HG03469 (cell line): ENCODE measurements at regions not wholly inside any gene's neighbourhood (a gene's known extent, or its start where the extent isn't known, plus 50 kb on each side); places are given as distances from the start of the nearest gene placed in this dataset.
"Not testable (repeated sequence)": the region's sequence is repeated elsewhere in the genome, so short reads cannot be mapped to it uniquely, and the experiment has no call there.

ENCODE experiments used
- ATAC-seq: cut with Tn5 transposase; IDR thresholded peaks from one replicate; pipeline ENCODE4 v1.9.1; 2021; ENCODE audit warnings: mild to moderate bottlenecking, moderate library complexity, moderate number of reproducible peaks; ENCODE audit not compliant: unreplicated experiment

- ATAC-seq = no peak
Observed at GRCh38 chr2:122808286-122808969, 1053.0 kb downstream of the TSN start.

DNA sequence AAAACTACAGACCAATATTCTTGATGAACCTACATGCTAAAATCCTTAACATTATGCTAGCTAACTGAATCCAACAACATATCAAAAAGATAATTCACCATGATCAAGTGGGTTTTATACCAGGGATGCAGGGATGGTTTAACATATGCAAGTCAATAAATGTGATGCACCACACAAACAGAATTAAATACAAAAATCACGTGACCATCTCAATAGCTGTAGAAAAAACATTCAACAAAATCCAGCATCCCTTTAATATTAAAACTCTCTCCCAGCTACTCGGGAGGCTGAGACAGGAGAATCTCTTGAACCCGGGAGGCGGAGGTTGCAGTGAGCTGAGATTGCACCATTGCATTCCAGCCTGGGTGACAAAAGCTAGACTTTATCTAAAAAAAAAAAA lies 1056.8 kb downstream of the TSN start:
- not testable (repeated sequence) for ATAC-seq

DNA sequence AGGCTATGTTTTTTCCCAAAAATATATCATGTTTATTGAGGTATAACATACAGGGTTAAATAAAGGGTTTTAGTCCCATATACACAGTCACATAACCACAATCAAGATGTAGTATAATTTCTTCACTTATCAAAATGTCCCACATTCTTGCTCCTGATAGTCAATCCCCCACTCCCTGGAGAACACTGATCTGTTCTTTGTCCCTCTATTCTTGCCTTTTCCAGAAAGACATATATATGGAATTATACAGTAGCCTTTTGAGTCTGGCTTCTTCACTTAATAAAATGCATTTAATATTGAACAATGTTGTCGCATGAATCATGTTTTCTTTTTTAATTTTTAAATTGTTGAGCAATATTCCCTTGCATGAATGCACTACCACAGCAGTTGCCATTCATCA lies 1059.7 kb downstream of the TSN start:
- ATAC-seq = no peak

- no peak for ATAC-seq
Observed at GRCh38 chr2:122816803-122817202, 1061.4 kb downstream of the TSN start.

- ATAC-seq = no peak
Observed at GRCh38 chr2:122822319-122822718, 1066.9 kb downstream of the TSN start.

DNA sequence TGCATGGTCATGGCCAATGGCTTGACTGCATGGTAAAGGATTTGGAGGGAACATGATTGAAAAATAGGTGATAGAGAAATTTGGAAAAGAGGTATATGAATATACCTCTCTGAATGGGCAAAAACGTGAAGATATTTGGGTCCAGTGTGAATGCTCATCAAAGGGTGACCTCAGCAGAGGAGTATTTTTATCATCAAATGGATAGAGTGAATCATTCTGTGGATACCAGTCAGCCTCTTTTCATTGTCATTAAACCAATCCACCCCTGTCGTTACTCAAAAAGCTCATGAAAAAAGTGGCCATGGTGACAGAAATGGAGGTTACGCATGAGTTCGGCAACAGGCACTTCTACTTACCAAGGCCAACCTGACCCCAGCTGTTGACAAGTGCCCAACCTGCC lies 1074.7 kb downstream of the TSN start:
- ATAC-seq = no peak

GRCh38 chr2:122831649-122832048 lies 1076.2 kb downstream of the TSN start:
- ATAC-seq = no peak

- no peak for ATAC-seq
Observed at GRCh38 chr2:122843503-122843902, 1088.1 kb downstream of the TSN start.

DNA sequence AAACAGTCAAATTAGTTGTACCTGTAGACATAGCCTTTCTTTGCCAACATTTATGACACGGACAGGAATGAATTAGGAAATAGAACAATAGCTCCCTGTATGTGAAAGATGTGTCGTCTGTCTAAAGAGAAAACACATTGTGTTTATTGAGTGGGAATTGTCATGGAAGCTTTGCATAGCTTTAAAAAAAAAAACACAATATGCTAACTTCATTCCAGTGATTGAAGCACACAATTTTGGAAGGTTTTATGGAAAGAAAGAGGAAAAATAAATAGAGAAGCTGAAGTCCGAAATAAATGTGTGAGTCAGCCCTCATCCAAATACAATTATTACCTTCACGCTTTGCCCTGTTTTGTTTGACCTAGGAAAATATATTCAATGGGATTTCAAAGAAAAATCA lies 1095.7 kb downstream of the TSN start:
- no peak for ATAC-seq

DNA sequence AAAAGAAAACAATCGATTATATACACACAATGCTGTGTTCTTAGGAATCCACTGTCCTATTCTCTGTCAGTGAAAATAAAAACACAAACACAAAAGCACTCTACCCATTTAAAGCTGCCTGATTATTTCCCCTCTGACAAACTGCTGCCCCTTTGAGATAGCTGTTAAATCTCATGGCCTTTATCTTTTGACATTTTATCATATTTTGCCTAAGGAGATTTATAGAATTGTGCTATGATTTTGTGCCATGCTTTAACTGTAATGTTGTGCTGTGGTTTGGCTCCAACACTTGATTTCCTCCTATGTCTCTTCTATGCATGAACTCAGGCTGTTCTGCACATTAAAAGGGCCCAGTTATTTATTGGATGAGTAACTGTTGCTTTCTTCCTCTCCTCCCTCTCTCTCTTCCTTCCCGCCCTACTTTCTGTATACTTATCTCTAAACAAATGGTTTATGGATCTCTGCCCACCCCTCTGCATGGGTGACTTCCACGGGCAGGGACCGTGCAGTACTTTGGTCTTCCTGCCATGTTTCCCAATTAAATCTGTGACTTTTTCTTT lies 1096.6 kb downstream of the TSN start:
- no peak for ATAC-seq

- no peak for ATAC-seq
Observed at GRCh38 chr2:122856696-122857095, 1101.2 kb downstream of the TSN start.

GRCh38 chr2:122858075-122858702 lies 1102.7 kb downstream of the TSN start:
- no peak for ATAC-seq

DNA sequence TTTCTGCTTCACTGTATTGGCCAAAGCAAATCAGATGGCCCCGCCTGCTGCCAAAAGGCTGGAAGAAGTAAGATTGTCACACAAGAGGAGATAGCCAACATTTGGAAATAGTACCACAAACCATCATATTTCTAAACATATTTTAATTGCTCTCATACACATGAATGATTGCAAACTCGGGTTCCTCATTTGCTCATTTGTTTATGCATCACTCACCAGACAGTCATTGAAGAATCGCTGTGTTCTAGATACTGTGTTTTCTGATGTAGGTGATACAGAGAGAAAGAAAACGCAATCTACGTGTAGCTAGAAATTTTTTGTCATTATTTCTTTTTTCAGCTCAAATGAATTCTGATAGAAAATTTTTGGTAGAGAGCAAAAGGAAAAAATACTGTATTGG lies 1103.4 kb downstream of the TSN start:
- ATAC-seq = no peak

- no peak for ATAC-seq
Observed at GRCh38 chr2:122859260-122859659, 1103.8 kb downstream of the TSN start.

GRCh38 chr2:122863532-122863931 lies 1108.1 kb downstream of the TSN start:
- ATAC-seq = no peak

DNA sequence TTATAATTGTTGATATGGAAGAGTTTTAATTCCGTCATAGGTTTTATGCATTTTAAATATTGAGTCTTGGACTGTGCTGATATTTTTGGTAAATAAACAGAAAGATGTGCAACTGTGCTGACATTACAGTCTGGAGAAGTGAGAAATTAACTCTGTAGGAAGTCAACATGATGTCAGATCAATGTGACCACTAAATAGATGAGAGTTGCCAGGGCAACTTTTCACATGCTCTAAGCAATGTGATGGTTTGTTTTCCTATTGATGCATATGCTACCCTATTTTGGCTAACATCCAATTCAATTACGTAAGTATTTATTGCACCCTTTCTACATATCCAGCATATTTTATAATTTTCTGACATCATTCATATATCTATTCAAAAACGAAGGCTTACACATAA lies 1109.3 kb downstream of the TSN start:
- no peak for ATAC-seq

- ATAC-seq = no peak
Observed at GRCh38 chr2:122866095-122866494, 1110.6 kb downstream of the TSN start.

DNA sequence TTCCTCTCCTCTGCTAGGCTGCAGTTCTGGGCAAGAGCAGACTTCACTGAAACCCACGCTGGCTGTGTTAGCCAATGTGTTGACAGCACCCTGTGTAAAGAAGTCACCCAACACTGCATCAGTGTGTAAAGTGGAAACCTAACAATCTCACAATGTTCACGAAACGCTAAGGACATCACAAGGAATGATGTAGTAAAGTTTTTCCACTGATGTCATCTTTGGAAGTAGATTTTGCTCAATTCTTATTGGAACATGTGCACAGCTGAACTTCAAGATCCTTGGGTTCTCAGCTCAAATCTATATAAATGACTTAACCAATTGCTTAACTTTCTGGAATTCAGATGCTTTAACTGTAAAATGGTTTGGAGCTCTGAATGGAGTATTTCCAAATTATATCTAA lies 1112.5 kb downstream of the TSN start:
- no peak for ATAC-seq

- no peak for ATAC-seq
Observed at GRCh38 chr2:122868646-122869275, 1113.3 kb downstream of the TSN start.

GRCh38 chr2:122873951-122874350 lies 1118.5 kb downstream of the TSN start:
- no peak for ATAC-seq

DNA sequence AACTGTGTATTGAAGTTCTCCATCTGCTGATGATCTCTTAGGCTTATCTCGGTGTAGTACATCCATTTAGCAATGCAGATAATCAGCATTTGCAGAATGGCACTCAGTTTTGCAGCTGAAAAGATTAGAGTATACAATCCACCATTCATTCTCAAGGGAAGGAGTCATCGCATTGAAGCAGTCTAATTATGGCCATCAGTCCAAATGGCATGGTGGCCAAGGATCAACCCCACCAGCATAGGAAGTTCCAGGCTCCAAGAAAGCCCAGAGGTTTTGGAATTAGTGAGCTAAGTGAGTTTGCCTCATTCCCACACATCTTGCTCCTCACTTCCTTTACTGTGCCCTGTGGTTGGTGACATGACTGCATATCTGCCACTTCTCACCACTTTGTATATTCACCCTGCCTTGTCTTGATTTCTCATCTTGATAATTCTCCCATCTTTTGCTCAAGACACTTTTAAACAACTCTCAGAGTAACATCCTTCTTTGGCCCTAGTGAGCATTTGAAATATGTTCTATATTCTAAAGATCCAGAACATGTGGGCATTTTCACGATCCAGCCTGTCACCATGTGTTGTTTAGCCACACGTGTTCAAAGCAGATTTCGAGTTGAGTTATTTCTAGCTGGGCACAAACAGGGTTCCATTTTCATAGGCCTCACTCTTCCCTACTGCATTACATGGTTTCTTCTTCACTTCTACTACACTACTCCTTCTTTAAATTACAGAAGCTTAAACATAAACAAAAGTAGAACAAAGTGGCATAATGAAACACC lies 1119.8 kb downstream of the TSN start:
- no peak for ATAC-seq
